ENCODE measurements at regions not wholly inside any gene's neighbourhood (a gene's known extent, or its start where the extent isn't known, plus 50 kb on each side); places are given as distances from the start of the nearest gene placed in this dataset.

- TF ChIP-seq CTCF (IDR thresholded peaks at IDR 0.05; ENCODE audit: low read depth, low read length, missing control alignments) = no peak
- no peak for DNase-seq (ENCODE audit: extremely low read depth, low read depth)
- H3K4me3 ChIP-seq (replicated peaks; ENCODE audit: low read depth, low read length) = no peak overlapping the region
These were observed 499.3 kb upstream of the ARRDC4 start for GRCh38 chr15:97461226-97461625.

- DNase-seq (ENCODE audit: extremely low read depth, low read depth) = no peak
- TF ChIP-seq CTCF (IDR thresholded peaks at IDR 0.05; ENCODE audit: low read depth, low read length, missing control alignments) = no peak
- H3K4me3 ChIP-seq (replicated peaks; ENCODE audit: low read depth, low read length) = no peak overlapping the region
These were observed 496.8 kb upstream of the ARRDC4 start for GRCh38 chr15:97463696-97464095.

- no peak overlapping the region for H3K4me3 ChIP-seq (replicated peaks; ENCODE audit: low read depth, low read length)
- TF ChIP-seq CTCF (IDR thresholded peaks at IDR 0.05; ENCODE audit: low read depth, low read length, missing control alignments) = no peak
- DNase-seq (ENCODE audit: extremely low read depth, low read depth) = no peak
These were observed 490.1 kb upstream of the ARRDC4 start for GRCh38 chr15:97470417-97470816.

- H3K4me3 ChIP-seq (replicated peaks; ENCODE audit: low read depth, low read length) = no peak overlapping the region
- no peak for TF ChIP-seq CTCF (IDR thresholded peaks at IDR 0.05; ENCODE audit: low read depth, low read length, missing control alignments)
- no peak for DNase-seq (ENCODE audit: extremely low read depth, low read depth)
These were observed 486.9 kb upstream of the ARRDC4 start for GRCh38 chr15:97473627-97474026.

- TF ChIP-seq CTCF (IDR thresholded peaks at IDR 0.05; ENCODE audit: low read depth, low read length, missing control alignments) = no peak
- no peak for DNase-seq (ENCODE audit: extremely low read depth, low read depth)
- H3K4me3 ChIP-seq (replicated peaks; ENCODE audit: low read depth, low read length) = no peak overlapping the region
These were observed 480.5 kb upstream of the ARRDC4 start for GRCh38 chr15:97479957-97480356.

- DNase-seq (ENCODE audit: extremely low read depth, low read depth) = no peak
- no peak for TF ChIP-seq CTCF (IDR thresholded peaks at IDR 0.05; ENCODE audit: low read depth, low read length, missing control alignments)
- no peak overlapping the region for H3K4me3 ChIP-seq (replicated peaks; ENCODE audit: low read depth, low read length)
These were observed 478.0 kb upstream of the ARRDC4 start for GRCh38 chr15:97482521-97482920.

- no peak for TF ChIP-seq CTCF (IDR thresholded peaks at IDR 0.05; ENCODE audit: low read depth, low read length, missing control alignments)
- no peak for DNase-seq (ENCODE audit: extremely low read depth, low read depth)
- H3K4me3 ChIP-seq (replicated peaks; ENCODE audit: low read depth, low read length) = no peak overlapping the region
These were observed 477.3 kb upstream of the ARRDC4 start for GRCh38 chr15:97483232-97483631.

All from HFF-Myc (cell line).